ENCODE measurements at regions not wholly inside any gene's neighbourhood (a gene's known extent, or its start where the extent isn't known, plus 50 kb on each side); places are given as distances from the start of the nearest gene placed in this dataset.

- no peak for DNase-seq (ENCODE audit: low read depth, low spot score)
- Histone ChIP-seq H3K36me3 (ENCODE audit: control insufficient read depth in 1 of 2, insufficient read depth in 2 of 2, low read length in 2 of 2) (no peaks in the 10 kb centered on the region), H3K79me2 (ENCODE audit: insufficient read depth, low read length) (no peaks in the 10 kb centered on the region), H4K20me1 (ENCODE audit: insufficient read depth) (no peaks in the 10 kb centered on the region), H3K27ac (ENCODE audit: low read depth, low read length) (no peak overlapping the region), H3K4me3 (replicated peaks in 1 of 2; ENCODE audit: low read depth in 1 of 2, low read length in 2 of 2) (no peak overlapping the region), H3K9me2 (ENCODE audit: insufficient read depth) (no peaks in the 10 kb centered on the region), H3K9me3 (ENCODE audit: control insufficient read depth in 1 of 2, insufficient read depth in 1 of 2, low read depth in 1 of 2, low read length in 2 of 2) (no peaks in the 10 kb centered on the region), H3K4me1 (ENCODE audit: control insufficient read depth in 1 of 2, insufficient read depth in 2 of 2, low read length in 2 of 2) (no peaks in the 10 kb centered on the region), H3K9ac (ENCODE audit: low read length) (no peak overlapping the region), H3K4me2 (ENCODE audit: low read length) (no peak overlapping the region), H3K27me3 (ENCODE audit: insufficient read depth, low read length) (no peaks in the 10 kb centered on the region), H2AFZ (ENCODE audit: low read depth, low read length, poor library complexity, severe bottlenecking) (no peak overlapping the region)
- intact Hi-C loops (cut with micrococcal nuclease) = no loop called here
- no TSS peak for BruUV-seq (replicated peaks)
- ChIA-PET RAD21 (ENCODE audit: low non-redundant PET in 1 of 2, low total read pairs in 2 of 2, uncharacterized antibody in 2 of 2, unreplicated experiment in 2 of 2) (no interaction called here), POLR2A (no interaction called here), CTCF (no interaction called here)
- no peak for TF ChIP-seq EZH2phosphoT487 (IDR thresholded peaks at IDR 0.05; ENCODE audit: borderline replicate concordance)
- no peak for TF ChIP-seq ATF3 (IDR thresholded peaks at IDR 0.05)
- TF ChIP-seq SP1 (IDR thresholded peaks at IDR 0.05; ENCODE audit: low read depth) = no peak
- TF ChIP-seq YY1 (IDR thresholded peaks at IDR 0.05; ENCODE audit: extremely low read depth, insufficient replicate concordance, low read depth, low read length) = no peak
- no peak for TF ChIP-seq EGR1 (IDR thresholded peaks at IDR 0.05; ENCODE audit: low read depth)
- no peak for TF ChIP-seq SIN3A (IDR thresholded peaks at IDR 0.05; ENCODE audit: low read depth)
- TF ChIP-seq ZNF274 (IDR thresholded peaks at IDR 0.05; ENCODE audit: low read depth, low read length) = no peak
- TF ChIP-seq SRF (IDR thresholded peaks at IDR 0.05; ENCODE audit: low read depth) = no peak
- no peak for TF ChIP-seq RAD21 (IDR thresholded peaks at IDR 0.05; ENCODE audit: low read depth)
- no peak for TF ChIP-seq EZH2 (IDR thresholded peaks at IDR 0.05)
- no peak for TF ChIP-seq ELF1 (IDR thresholded peaks at IDR 0.05; ENCODE audit: borderline replicate concordance, low read depth)
- no peak for TF ChIP-seq CEBPB (IDR thresholded peaks at IDR 0.05; ENCODE audit: low read depth)
- no peak for TF ChIP-seq JUND (IDR thresholded peaks at IDR 0.05)
- TF ChIP-seq MAX (IDR thresholded peaks at IDR 0.05) = no peak
- TF ChIP-seq ZFX (IDR thresholded peaks at IDR 0.05) = no peak
- TF ChIP-seq TCF7L2 (IDR thresholded peaks at IDR 0.05; ENCODE audit: borderline replicate concordance, extremely low read depth, insufficient read depth, insufficient read length) = no peak
- TF ChIP-seq CBX3 (IDR thresholded peaks at IDR 0.05; ENCODE audit: low read depth) = no peak
- no peak for TF ChIP-seq ZBTB33 (IDR thresholded peaks at IDR 0.05; ENCODE audit: extremely low read depth, insufficient replicate concordance, low read length)
- no peak for TF ChIP-seq CTCF (IDR thresholded peaks at IDR 0.05 in 2 of 3, conservative IDR thresholded peaks at IDR 0.05 in 1 of 3; ENCODE audit: borderline replicate concordance in 1 of 3, insufficient read depth in 1 of 3, low read depth in 2 of 3, low read length in 2 of 3)
- ATAC-seq = no peak
Measured at GRCh38 chr12:105672121-105672975, 341.9 kb downstream of the C12orf75 start.
